NCI-H2081 treated with DMSO at 0.1 percent for 48 hours (cell line): ENCODE measurements at regions not wholly inside any gene's neighbourhood (a gene's known extent, or its start where the extent isn't known, plus 50 kb on each side); places are given as distances from the start of the nearest gene placed in this dataset.
A peak's percentile ranks its signal among the peaks of the same experiment; 100 is the strongest.

Source experiments
- DNase-seq: peaks from one replicate; lab custom pipeline; 2025; lab: John Stamatoyannopoulos, UW

DNA sequence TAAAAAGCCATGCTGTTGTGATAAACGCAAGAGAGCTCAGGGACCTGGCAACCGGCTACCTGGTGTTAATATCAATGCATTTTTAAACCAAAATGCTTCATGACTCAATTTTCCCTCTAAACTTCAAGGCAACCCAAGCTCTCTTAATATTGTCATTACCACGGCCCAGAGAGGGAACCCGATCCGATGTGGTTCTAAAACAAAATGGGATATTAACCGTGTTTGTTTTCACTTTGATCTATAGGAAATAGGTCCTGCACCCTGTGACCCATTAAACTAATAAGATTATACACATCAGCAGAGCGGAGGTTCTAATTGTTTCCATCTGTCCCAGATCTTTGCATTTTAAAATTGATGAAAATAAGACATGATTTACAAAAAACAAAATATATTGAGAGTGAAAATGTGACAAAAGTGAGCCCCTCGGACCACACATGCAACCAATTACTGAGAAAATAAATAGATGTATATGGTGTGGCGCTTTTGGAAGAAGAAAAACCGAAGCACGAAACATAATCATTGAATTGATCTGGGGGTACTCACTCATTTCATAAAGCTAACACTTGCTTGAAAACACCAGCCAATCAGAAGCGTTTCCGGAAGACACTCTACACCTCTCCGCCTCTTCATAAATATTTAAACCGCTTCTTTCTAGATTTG, 290.3 kb upstream of the NFE2L3 start:
- DNase-seq = no peak

DNA sequence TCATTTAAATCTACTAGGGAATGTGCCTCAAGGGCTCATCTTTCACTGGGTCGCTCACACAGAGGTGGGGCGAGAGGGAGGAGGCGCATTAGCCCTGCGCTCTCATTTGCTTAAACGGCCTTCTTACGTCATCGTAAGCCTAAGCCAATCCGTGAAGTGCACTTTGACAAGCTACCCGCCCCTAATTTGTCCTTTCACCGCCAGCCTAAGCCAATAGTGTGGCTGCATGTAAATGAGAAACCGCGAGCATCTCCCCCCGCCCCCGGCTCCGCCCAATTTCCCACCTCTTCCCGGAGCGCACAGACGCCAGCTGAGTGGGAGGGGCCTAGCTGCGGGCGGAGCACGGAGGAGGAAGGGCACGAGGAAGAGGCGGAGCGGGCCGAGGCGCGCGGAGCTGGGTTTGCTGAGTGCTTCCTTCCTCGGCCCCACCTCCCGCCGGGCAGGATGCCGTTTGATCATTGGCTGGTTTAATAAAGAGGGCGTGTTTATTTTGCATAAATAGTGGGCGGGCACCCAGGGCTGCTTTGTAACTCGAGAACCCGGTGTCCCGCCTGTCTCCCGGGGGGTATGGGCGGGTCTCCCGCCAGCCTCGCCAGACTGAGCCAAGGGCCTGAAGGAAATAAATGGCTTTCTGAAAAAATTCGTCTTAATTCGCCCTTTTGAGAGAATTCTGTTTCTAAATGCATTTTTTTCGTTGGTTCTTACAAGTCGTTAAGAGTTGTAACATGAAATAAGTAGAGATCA, 289.6 kb upstream of the NFE2L3 start:
- DNase-seq = peak; percentile 100

DNA sequence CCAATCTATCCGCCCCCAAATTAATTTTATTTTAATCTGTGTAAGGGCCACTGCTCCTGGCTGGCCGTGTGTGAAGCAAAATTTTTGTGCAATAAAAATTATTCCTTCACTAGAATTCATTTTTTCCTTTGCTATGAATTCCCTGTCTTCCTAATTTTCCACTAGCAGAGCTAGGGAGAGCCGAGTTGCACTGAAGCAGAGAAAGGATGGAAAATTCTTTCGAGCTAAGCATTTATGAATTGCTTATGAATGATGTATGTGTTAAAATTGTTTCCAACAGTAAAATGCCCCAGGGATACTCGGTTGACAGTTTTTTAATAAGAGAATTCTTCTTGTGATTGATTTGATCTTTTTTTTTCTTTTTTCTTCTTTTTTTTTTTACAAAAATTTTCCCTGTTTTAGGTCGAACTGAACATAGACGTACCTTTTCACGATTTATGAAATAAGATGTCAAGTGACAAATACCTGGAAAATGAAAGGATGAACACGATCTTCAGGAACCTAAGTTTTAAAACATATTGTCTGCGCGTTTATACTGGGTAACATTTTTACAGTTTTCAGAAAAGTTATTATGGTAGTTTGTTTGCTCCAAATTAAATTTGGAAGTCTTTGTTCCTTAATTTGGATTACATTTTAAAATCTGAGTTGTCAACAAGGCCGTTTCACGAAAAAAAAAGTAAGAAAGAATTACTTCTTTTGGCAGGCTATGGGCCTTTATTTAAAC, 288.8 kb upstream of the NFE2L3 start:
- DNase-seq = no peak

DNA sequence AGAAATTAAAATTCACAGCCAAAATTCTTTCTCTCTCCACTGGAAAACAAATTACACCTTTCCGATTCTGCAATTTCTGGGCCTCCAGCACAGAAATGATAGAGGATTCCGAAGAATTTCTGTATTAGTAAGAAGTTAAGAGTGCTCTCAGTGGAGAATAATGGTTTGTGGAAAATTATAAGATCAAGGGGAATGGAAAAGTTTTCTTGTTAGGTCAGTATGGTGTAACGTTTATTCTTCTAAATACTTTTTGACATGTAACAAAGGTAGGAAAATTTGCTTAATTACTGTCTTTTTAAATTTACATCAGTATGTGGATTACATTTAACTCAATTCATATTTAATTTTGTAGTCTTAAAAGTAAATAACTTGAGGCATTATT, 288.3 kb upstream of the NFE2L3 start:
- no peak for DNase-seq

DNA sequence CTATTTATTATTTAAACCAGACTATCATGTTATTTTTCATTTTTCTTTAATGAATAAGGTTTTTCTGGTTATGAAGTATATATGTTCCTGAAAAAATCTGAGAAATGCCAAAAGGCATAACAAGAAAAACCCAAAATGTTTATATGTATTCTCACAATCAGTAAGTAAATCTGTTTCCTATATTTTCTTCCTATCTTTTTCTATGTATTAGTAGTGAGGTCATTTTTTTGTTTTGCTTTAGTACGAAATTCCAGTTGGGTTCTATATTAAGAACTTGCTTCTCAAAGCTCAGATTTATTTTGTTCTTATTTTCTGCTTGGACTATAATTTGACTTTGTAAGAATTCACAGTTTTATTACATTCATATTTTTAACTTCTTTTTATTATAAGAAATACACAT, 287.5 kb upstream of the NFE2L3 start:
- no peak for DNase-seq

DNA sequence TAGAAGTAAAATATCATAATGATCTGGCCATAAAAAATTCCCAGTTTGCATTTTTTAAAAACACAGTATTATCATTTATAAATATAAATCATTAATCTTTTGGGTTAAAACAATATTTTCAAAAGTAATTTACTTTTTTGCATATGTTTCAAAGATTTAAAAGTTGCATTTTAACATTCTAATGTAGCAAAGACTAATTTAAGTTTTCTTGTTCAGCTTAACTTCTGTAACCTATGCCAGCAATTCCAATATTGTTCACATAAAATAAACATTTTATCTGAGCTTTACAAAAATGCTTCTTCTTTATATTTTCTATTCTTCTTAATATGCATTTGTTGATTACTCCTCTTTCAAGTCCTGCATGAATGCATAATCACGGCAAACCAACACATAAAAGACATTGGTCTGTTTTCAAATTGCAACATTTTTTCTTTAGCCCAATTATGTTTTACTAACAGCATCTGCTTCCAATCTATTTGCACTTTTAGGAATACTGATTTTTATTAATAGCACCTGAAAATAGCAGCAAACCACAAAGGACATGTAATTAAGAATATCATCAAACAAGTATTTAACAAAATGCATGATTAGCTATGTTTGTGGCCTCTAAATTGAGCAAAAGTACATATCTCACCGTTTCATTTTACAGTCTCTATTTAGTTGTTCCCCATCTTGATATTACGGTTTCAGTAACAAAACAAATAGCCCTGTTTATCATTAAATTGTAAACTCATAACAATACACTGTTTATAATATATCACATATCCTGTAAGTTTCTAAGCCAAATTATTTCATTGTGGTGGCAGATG, 286.9 kb upstream of the NFE2L3 start:
- no peak for DNase-seq

DNA sequence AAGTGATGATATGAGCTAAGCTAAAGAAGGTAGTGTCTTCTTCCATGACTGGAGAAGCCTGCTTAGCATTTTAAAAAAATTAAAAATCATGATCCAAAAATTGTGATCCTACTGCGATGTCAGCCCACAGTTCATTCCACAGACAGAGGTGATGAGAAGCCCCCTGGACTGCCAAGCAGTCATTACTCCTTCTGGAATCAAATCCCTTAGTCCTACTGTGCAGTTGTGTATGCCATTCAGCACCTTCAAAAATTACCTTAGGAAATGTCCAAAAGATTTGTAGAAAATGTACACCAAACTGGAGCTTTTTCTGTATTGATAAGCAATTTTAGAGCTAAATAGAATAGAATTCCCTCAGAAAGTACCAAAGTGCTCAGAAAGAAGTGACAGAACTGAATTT, 283.5 kb upstream of the NFE2L3 start:
- no peak for DNase-seq

DNA sequence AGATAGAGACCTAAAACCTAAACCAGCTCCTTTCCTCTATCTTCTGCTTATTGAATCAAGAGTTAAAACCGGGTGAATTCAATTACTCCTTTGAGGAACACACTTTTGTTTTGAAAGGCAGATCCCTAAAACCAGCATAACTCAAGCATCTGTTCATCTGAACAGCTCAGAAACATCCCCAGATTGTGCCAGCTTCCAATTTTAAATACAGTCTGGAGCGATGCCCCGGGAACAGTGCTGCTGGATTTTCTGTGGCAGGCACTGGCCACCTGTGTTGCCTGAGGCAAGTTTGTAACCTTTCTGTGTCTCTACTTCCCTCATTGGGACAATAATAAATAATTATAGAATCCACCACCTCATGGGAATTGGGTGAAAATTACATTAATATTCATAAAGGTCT, 281.4 kb upstream of the NFE2L3 start:
- DNase-seq = no peak

DNA sequence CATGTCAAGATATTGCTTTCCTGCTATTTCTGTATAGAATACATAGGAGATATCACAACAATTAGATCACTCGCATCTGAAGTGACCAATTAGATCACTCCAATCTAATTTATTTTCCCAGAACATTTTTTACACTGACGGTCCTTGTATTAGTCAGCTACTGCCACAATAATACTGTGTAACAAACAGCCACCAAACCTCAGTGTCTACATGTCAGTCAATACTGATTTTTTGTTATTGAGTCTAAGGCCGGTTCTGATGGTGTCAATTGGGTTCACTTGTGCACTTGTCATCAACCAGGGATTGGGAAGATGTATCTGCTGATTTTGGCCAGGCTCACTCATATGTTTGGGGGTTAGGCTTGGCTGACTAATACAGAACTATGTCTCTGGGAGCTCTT, 275.9 kb upstream of the NFE2L3 start:
- DNase-seq = no peak

DNA sequence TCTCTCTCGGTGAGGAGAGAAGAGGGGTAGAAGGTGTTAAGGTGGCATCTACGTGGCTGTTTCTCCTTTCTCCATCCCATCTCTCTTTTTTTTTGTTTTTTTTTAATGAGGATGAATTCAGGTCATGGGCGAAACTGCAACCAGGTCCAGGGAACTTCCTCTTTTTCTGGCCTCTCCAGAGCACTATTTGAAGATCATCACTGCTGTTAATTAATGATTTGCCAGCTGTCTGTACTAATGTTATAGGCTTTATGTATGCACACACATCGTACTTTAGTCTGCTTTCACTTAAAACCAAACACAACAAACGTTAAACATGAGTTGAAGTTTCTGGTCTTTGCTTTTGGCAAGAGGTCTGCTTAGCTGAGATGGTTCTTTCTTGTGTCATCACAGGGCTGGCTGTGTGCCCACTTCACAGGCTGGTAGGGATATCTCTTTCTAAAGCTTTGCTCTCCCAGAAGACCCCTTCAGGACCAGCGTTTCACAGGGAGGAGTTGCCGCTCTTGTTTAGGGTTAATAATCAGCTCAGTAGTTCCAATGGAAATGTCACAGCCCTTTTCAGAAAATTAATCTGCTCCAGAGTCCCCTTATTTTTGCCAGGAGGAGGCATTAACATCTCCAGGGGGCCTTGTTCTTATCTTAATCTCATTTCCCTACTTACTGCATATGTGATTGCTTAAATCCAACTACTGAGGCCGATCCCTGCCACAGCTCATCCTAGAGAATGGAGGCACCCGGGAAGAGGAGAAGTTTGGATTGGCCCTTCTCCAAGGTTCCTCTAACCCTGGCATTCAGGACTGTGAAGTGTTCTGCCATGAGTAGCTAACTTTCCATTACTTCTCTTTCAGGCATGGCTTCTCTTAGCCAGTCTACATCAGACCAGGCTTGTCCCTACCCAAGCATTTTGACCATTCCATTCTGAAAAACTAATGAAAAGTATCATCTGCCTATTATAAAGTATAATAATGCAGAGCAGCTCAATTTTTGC, 273.9 kb upstream of the NFE2L3 start:
- DNase-seq = no peak

DNA sequence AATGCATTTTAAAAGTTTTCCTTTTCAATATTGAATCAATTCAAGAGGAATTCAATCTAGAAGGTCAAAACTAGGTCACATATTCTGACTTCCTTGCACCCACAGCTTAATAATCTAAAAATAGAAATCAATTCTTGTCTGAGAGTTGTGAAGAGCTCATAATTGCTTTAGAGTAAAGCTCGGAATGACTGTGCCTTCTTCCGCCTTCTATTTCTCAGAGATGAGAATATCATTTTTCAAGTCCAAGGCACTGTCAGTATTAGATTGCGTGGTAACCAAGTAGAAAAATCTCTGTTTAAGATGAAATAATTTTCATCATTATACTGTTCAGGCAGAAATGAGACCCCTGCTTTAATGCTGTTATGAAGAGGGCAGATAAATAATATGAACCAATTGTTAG, 272.2 kb upstream of the NFE2L3 start:
- no peak for DNase-seq

DNA sequence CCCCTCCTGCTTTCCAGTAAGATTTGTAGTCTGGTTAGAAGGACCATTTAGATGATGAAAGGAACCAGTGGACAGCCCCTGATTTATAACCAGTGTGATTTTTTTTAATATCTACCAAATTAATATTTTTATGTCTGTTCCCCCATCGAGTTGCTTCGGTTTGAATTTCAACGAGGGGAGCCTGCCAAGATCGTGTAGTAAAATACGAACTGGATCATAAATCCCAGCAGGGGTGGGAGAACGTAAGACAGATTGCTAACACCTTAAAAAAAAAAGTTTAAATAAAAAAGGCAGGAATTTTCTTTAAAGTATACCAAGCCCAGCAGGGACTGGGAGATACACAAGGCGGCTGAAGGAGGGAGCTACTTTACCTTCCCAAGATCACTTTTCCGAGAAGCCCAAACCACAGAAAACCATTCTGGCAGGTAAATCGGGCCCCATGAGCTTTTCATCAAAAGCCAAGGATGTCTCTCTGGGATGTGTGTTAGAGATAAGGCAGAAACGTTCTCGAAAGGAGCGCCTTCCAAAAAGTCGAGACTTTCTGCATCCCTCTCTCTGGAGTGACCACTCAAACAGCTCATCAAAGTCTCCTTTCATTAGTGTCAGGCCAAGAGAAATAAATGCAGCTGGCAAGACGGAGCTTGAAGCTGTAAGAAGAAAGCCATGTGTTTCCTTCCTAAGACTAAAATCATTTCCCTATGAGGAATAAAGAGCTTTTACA, 270.5 kb upstream of the NFE2L3 start:
- DNase-seq = no peak

DNA sequence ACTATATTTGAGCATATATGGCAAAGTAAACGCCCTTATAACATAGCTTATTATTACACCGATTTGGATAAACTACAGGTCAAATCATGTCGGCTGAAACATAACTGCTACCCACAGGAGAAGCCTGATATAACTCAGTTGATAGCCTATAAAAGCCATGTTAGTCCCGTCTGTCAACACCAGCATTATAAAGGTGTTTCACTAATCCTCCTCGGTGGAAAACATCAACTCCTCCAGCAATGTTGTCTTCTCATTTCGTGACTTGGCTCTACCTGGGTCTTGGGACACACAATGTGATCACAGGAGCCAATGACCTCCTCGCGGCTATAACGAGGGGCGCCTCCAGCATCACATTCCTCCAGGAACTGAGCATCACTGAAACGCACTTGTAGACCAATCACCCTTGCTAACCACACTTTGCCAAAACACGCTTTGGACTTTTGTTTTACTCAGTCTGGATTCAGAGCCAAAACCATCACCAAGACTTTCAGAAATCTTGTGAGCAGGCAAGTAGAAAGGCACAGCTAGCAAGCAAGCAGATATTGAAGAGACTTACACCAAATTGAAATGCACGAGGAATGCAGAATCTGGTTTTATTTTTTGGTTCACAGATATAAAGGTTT, 269.7 kb upstream of the NFE2L3 start:
- no peak for DNase-seq

DNA sequence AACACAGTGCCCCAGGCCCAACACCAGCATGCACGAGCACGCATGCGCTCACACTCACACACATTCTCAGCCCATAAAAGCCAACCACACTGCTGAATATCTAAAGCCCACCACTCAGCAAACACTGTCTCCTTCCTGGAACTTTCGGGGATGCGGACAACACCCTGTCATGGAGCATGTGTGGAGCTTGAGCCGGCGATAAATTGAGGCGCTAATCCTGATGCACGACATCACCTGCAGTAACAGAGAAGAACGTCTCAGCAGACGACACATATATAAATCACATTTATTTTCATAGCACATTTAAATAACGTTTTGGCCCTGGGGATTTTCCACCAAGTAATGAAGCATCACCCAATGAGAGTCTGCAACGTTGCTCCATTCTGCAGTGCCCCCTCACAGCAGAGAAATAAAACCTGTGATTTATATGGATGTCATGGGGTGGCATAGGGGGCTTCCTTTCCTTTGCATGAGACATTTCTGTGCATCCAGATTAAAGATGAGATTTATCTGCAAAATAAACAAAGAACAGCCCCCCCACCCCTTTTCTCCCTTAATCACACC, 267.7 kb upstream of the NFE2L3 start:
- no peak for DNase-seq

DNA sequence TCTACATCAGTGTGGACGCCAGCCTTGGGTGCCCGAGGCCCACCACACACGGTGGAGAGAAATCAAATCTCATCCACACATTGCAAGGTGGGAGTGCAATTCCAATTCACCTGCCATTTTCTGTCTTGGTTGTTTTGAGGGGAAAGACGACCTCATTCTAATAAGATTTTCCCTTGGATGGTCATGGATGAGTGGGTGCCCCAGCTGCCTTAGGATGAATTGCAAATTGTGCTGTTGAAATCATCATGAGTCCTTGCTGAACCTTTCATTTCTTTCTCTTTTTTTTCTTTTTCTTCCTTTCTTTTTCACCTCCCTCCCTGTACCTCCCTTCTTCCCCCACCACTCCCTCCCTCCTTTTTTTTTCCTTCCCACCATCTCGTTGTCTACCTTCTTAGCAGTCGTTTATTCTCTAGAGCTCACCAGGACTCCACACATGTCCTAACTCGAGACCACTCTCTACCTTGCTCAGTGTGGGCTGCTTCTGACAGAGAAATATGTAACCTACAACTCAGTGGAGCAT, 266.9 kb upstream of the NFE2L3 start:
- no peak for DNase-seq

DNA sequence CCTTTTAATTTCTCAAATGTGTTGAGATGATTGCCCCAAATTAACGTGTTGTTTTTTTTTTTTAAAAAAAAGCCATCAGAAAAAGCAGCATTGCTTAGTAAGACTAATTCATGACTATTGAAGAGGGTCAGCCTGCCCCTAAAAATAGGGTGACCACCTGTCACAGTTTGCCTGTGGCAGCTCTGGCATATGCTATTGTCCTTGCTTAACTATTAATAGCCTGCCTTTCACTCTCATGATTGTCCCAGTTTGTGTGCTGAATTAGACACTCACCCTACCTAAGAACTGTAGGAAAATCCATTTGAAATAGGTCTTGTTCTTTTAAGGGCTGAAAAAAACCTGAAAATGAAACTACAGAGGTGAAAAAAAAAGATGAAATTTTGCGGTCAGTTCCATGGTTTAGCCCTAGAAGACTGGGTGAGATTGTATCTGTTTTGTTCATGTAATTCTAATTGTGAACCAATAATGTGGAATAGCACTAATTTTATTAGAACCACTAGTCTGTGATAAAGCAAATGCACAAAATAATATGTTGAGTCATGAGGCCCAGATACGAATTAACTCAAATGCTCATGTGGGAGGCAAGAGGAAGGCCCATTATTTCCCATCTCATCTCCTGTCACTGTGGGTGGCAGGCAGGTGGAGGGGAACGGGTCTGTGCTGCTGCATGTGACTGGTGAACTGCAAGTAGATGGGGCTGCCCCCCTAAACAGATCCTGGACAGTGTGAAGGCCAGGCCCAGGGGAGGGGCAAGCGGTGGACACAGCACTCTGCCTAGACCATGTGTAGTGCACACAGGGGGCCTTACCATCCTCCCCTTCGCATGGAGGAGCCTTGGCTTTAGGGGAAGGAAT, 265.4 kb upstream of the NFE2L3 start:
- no peak for DNase-seq

DNA sequence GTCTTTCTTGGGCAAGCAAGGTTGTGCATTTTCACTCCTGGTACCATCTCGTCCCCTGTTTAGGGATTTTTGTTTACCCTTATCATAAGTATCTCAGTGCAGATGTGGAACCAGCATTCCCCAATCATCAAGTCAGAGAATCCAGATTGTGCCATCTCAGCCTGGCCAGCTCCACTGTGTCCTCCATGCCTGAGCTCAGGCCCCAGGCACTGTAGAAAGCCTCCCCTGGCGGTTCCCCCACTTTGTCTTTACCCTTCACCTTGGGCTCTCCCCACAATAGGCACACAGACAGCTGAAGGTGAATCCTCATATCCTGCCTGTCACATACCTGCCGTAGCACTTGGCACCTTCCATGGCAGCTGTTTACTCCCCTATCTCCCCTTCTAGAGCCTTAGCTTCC, 264.7 kb upstream of the NFE2L3 start:
- DNase-seq = no peak

DNA sequence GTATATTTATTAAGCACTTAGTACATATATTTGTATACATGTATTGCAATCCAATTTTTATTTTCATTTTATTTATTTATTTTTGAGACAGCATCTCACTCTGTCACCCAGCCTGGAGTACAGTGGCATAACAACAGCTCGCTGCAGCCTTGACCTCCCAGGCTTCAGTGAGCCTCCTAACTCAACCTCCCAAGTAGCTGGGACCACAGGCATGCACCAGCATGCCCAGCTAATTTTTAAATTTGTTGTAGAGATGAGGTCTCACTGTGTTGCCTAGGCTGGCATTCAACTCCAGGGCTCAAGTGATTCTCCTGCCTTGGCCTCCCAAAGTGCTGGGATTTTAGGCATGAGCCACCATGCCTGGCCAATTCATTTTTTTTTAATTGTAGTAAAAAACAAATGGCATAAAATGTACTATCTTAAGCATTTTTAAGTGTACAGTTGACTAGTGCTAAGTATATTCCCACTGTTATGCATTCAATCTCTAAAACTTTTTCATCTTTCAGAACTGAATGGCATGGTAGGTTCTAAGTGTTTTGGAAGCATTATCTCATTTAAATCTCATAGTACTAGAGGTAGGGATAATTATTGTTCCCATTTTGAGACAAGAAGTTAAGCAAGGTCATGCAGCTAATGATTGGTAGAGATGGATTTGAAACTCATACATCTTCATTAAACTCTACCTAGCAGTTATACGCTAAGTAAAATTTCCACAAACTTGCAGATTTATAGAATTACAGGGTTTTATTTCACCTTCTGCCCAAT, 264.0 kb upstream of the NFE2L3 start:
- no peak for DNase-seq
